ENCODE measurements at regions not wholly inside any gene's neighbourhood (a gene's known extent, or its start where the extent isn't known, plus 50 kb on each side); places are given as distances from the start of the nearest gene placed in this dataset.
A peak's percentile ranks its signal among the peaks of the same experiment; 100 is the strongest.

DNA sequence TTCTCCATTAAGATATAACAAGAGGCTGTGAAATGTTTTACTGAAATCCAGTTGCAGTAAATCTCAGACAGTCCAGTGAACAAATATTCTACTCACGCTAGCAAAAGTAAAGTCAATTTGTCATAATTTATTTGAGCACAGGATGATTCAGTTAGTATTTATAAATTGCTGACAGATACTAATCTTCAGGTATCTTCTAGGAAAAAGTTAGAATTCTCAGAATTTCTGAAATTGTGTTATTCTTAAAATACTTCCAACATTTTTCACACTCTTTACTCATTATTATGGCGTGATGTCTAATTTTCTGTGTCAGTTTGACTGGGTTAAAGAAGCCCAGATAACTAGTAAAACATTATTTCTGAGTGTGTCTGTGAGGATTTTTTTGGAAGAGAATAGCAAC, 460.2 kb upstream of the ACVR2A start:
- intact Hi-C loops (cut with DNase I; ENCODE audit: low total_unique reads): no loop called here
- DNase-seq (ENCODE audit: low spot score in 2 of 2): no peak
- no peak overlapping the region for H3K4me3 ChIP-seq

DNA sequence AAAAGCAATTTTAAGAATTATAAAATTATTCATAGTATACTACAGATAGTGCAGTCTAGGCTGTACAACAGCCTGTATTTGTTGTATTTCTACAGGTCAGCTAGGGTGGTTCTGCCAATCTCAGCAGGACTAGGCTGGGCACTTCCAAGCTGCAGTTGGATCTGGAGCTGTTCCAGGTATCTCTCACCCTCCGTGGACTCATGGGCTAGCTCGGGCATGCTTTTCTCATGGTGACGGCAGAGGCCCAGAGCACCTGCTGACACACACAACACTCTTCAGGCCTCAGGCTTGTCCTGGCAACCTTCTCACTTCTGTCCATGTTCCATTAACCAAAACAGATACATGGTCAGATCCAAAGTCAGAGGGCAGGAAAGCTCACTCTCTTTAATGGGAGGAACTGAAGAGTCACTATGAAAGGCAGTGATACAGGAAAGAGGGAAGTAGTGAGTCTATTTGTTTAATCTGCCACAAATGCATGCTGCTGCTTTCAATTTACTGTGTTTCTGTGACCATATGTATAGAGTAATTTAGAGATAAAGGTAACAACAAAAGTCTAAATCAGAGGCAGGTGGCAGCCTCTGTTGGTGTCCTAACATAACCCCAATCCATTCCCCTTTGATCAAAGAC, 462.4 kb upstream of the ACVR2A start:
- peak in 1 of 2 donors; percentile 53 for DNase-seq (ENCODE audit: low spot score in 2 of 2)
- intact Hi-C loops (cut with DNase I; ENCODE audit: low total_unique reads): no loop called here
- Histone ChIP-seq H3K4me3 (no peak overlapping the region), H3K27ac (no peak overlapping the region), H3K27me3 (no peaks in the 10 kb centered on the region), H3K36me3 (no peaks in the 10 kb centered on the region), H3K4me1 (no peaks in the 10 kb centered on the region), H3K9me3 (no peaks in the 10 kb centered on the region)
- no peak for TF ChIP-seq POLR2AphosphoS5 (IDR thresholded peaks at IDR 0.05)
- TF ChIP-seq, protein P1, sequence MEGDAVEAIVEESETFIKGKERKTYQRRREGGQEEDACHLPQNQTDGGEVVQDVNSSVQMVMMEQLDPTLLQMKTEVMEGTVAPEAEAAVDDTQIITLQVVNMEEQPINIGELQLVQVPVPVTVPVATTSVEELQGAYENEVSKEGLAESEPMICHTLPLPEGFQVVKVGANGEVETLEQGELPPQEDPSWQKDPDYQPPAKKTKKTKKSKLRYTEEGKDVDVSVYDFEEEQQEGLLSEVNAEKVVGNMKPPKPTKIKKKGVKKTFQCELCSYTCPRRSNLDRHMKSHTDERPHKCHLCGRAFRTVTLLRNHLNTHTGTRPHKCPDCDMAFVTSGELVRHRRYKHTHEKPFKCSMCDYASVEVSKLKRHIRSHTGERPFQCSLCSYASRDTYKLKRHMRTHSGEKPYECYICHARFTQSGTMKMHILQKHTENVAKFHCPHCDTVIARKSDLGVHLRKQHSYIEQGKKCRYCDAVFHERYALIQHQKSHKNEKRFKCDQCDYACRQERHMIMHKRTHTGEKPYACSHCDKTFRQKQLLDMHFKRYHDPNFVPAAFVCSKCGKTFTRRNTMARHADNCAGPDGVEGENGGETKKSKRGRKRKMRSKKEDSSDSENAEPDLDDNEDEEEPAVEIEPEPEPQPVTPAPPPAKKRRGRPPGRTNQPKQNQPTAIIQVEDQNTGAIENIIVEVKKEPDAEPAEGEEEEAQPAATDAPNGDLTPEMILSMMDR (IDR thresholded peaks at IDR 0.05): no peak
- no peak for TF ChIP-seq POLR2A (IDR thresholded peaks at IDR 0.05)

More for the DNA sequence above, 460.2 kb upstream of the ACVR2A start:
- TF ChIP-seq, protein P1 (IDR thresholded peaks at IDR 0.05): no peak
- TF ChIP-seq POLR2AphosphoS5 (IDR thresholded peaks at IDR 0.05) (no peak), POLR2A (IDR thresholded peaks at IDR 0.05) (no peak)
- no peak overlapping the region for H3K27ac ChIP-seq
- no peaks in the 10 kb centered on the region for H3K4me1 ChIP-seq
- H3K36me3 ChIP-seq: no peaks in the 10 kb centered on the region
- H3K9me3 ChIP-seq: no peaks in the 10 kb centered on the region
- H3K27me3 ChIP-seq: no peaks in the 10 kb centered on the region

DNA sequence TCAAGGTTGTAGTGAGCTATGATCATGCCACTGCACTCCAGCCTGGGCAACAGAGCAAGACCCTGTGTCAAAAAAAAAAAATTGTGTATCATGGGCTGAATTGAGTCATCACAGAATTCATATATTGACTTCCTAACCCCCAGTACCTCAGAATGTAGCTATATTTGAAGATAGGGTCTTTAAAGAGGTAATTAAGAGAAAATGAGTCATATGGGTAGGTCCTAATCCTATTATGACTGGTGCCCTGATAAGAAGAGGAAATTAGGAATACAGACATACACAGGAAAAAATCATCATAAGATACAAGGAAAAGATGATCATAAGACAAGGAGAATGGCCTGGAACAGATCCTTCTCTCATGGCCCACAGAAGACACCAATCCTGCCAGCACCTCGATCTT, 466.4 kb upstream of the ACVR2A start:
- Histone ChIP-seq H3K36me3 (no peaks in the 10 kb centered on the region), H3K9me3 (no peaks in the 10 kb centered on the region), H3K27ac (no peak overlapping the region), H3K4me3 (no peak overlapping the region), H3K4me1 (no peaks in the 10 kb centered on the region), H3K27me3 (no peaks in the 10 kb centered on the region)
- intact Hi-C loops (cut with DNase I; ENCODE audit: low total_unique reads): no loop called here
- DNase-seq (ENCODE audit: low spot score in 2 of 2): no peak
- TF ChIP-seq POLR2A (IDR thresholded peaks at IDR 0.05): no peak
- TF ChIP-seq, protein P1 (IDR thresholded peaks at IDR 0.05): no peak

DNA sequence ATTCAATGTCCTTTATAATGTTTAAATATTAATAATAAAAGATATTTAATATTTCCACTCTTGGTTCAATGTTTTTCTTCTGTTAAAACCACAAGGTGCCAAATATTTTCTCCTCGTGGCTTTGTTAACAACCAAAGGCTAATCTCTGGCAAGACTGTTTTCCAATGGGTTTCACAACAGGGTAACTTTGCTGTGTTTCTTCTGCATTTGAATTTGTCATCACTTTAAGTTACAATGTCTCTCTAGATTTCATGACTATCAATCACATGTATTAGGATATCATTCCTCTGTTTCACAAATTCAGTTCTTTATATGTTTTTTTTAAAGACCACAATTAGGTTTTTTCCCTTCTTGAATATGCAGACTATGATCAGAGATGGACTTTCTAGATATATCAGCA, 469.8 kb upstream of the ACVR2A start:
- Histone ChIP-seq H3K36me3 (no peaks in the 10 kb centered on the region), H3K9me3 (no peaks in the 10 kb centered on the region), H3K4me3 (no peak overlapping the region), H3K27ac (no peak overlapping the region), H3K27me3 (no peaks in the 10 kb centered on the region), H3K4me1 (no peaks in the 10 kb centered on the region)
- DNase-seq (ENCODE audit: low spot score in 2 of 2): no peak
- TF ChIP-seq POLR2AphosphoS5 (IDR thresholded peaks at IDR 0.05): no peak
- TF ChIP-seq POLR2A (IDR thresholded peaks at IDR 0.05): no peak
- TF ChIP-seq, protein P1 (IDR thresholded peaks at IDR 0.05): no peak
- intact Hi-C loops (cut with DNase I; ENCODE audit: low total_unique reads): no loop called here

DNA sequence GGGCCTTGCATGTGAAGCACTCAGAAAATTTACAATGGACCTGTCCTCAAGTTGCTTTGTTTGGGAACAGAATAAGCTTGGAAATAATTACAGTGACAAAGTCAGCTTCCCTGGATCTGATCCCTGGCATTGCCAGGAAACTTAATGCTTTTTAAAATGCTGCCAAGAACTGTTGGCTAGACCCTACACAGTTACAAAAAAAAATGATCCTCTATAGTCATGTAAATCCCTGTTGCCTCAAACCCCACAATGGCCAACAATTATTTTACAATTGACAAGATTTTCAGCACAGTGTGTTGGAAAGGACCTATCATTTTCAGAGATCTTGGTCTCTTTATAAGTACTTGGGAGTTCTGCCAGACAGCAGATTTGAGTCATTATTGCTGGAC, 470.4 kb upstream of the ACVR2A start:
- H3K36me3 ChIP-seq: no peaks in the 10 kb centered on the region
- TF ChIP-seq POLR2AphosphoS5 (IDR thresholded peaks at IDR 0.05) (no peak), POLR2A (IDR thresholded peaks at IDR 0.05) (no peak)
- TF ChIP-seq, protein P1 (IDR thresholded peaks at IDR 0.05): no peak
- DNase-seq (ENCODE audit: low spot score in 2 of 2): no peak
- peak overlapping the region in 1 of 2 donors; percentile 3 for H3K27ac ChIP-seq
- H3K4me1 ChIP-seq: no peaks in the 10 kb centered on the region
- intact Hi-C loops (cut with DNase I; ENCODE audit: low total_unique reads): no loop called here
- H3K9me3 ChIP-seq: no peaks in the 10 kb centered on the region
- no peaks in the 10 kb centered on the region for H3K27me3 ChIP-seq
- H3K4me3 ChIP-seq: no peak overlapping the region
